Naive thymus-derived CD8-positive, alpha-beta T cell (primary cell): ENCODE measurements at regions not wholly inside any gene's neighbourhood (a gene's known extent, or its start where the extent isn't known, plus 50 kb on each side); places are given as distances from the start of the nearest gene placed in this dataset.

Experiments
- ATAC-seq, 2 donors: fragments of 150-1000 bp; cut with Tn5 transposase in 1 of 2; sonication (Bioruptor Pico), chemical (Tn5 transposase) in 1 of 2; 1 replicate in 1 of 2; 2 replicates in 1 of 2; pipeline ENCODE4 v1.10.0; 2021; ENCODE audit warnings: mild to moderate bottlenecking in 2 of 2, moderate library complexity in 2 of 2
- POLR2A ChIA-PET: fragments of 350-600 bp; sonication (Branson Sonifier 250); formaldehyde crosslinking; loops from one replicate; lab custom pipeline; 2021; ENCODE audit warnings: antibody characterized with exemption; lab: Charles Lee
- DNase-seq, 10 donors: peaks; one replicate each; pipeline versions ENCODE4 v3.0.0 to v3.0.0-alpha.2; 2020 to 2022
- H3K27ac Mint-ChIP-seq, 10 donors: one replicate each; pipeline ENCODE4 v1.8.0; 2020 to 2022; ENCODE audit warnings: mild to moderate bottlenecking in 10 of 10, mixed read lengths in 10 of 10, moderate library complexity in 4 of 10, inconsistent platforms in 1 of 10
- H3K27me3 Mint-ChIP-seq, 5 donors: one replicate each; pipeline ENCODE4 v1.8.0; 2021 to 2022; ENCODE audit warnings: mixed read lengths in 5 of 5
- H3K36me3 Mint-ChIP-seq, 3 donors: one replicate each; pipeline ENCODE4 v1.8.0; 2020 to 2022; ENCODE audit warnings: mixed read lengths in 3 of 3, mild to moderate bottlenecking in 2 of 3, inconsistent platforms in 1 of 3
- H3K4me1 Mint-ChIP-seq, 4 donors: one replicate each; pipeline ENCODE4 v1.8.0; 2021 to 2022; ENCODE audit warnings: mixed read lengths in 4 of 4
- H3K4me3 Mint-ChIP-seq, 10 donors: one replicate each; pipeline ENCODE4 v1.8.0; 2020 to 2022; ENCODE audit warnings: mild to moderate bottlenecking in 10 of 10, mixed read lengths in 10 of 10, moderate library complexity in 6 of 10, inconsistent platforms in 1 of 10
- H3K9me3 Mint-ChIP-seq, 9 donors: one replicate each; pipeline ENCODE4 v1.8.0; 2020 to 2022; ENCODE audit warnings: mixed read lengths in 9 of 9, mild to moderate bottlenecking in 3 of 9, inconsistent platforms in 1 of 9, moderate library complexity in 1 of 9

GRCh38 chr4:8709729-8710360, 117.3 kb downstream of the CPZ start:
- peak in 1 of 10 donors; percentile 14 for DNase-seq
- peaks cover 8 to 38% (median 15%) of the 10 kb centered on the region in 9 donors for H3K9me3 Mint-ChIP-seq
- H3K4me3 Mint-ChIP-seq, result no peak overlapping the region
- peaks cover 0 to 15% (median 0%) of the 10 kb centered on the region in 3 donors for H3K36me3 Mint-ChIP-seq
- no peaks in the 10 kb centered on the region for H3K4me1 Mint-ChIP-seq
- no peak for ATAC-seq
- POLR2A ChIA-PET, result no interaction called here
- no peak overlapping the region for H3K27ac Mint-ChIP-seq
- peaks cover 0 to 10% (median 0%) of the 10 kb centered on the region in 5 donors for H3K27me3 Mint-ChIP-seq

GRCh38 chr4:8709050-8709728, 116.6 kb downstream of the CPZ start:
- H3K4me1 Mint-ChIP-seq, result no peaks in the 10 kb centered on the region
- ATAC-seq, result no peak
- H3K36me3 Mint-ChIP-seq, result peaks cover 0 to 15% (median 0%) of the 10 kb centered on the region in 3 donors
- H3K27ac Mint-ChIP-seq, result no peak overlapping the region
- H3K4me3 Mint-ChIP-seq, result no peak overlapping the region
- H3K27me3 Mint-ChIP-seq, result peaks cover 0 to 10% (median 5%) of the 10 kb centered on the region in 5 donors
- peaks cover 6 to 37% (median 15%) of the 10 kb centered on the region in 9 donors for H3K9me3 Mint-ChIP-seq
- peak in 1 of 10 donors; percentile 10 for DNase-seq
- POLR2A ChIA-PET, result no interaction called here

GRCh38 chr4:8708401-8709021, 115.9 kb downstream of the CPZ start:
- DNase-seq, result peak in 1 of 10 donors; percentile 6
- H3K9me3 Mint-ChIP-seq, result peaks cover 6 to 31% (median 13%) of the 10 kb centered on the region in 9 donors

GRCh38 chr4:8707045-8707781, 114.6 kb downstream of the CPZ start:
- H3K4me1 Mint-ChIP-seq, result no peaks in the 10 kb centered on the region
- DNase-seq, result peak in 1 of 10 donors; percentile 14
- peaks cover 0 to 21% (median under 1%) of the 10 kb centered on the region in 9 donors for H3K9me3 Mint-ChIP-seq
- H3K27ac Mint-ChIP-seq, result no peak overlapping the region
- H3K27me3 Mint-ChIP-seq, result peaks cover 2 to 11% (median 6%) of the 10 kb centered on the region in 5 donors
- H3K4me3 Mint-ChIP-seq, result no peak overlapping the region
- POLR2A ChIA-PET, result no interaction called here
- no peak for ATAC-seq
- H3K36me3 Mint-ChIP-seq, result no peaks in the 10 kb centered on the region

More at GRCh38 chr4:8708401-8709021, 115.9 kb downstream of the CPZ start:
- no peak for ATAC-seq
- POLR2A ChIA-PET, result no interaction called here
- H3K4me3 Mint-ChIP-seq, result no peak overlapping the region
- peaks cover 0 to 13% (median 0%) of the 10 kb centered on the region in 3 donors for H3K36me3 Mint-ChIP-seq
- peaks cover 2 to 10% (median 5%) of the 10 kb centered on the region in 5 donors for H3K27me3 Mint-ChIP-seq
- no peaks in the 10 kb centered on the region for H3K4me1 Mint-ChIP-seq
- no peak overlapping the region for H3K27ac Mint-ChIP-seq

- Mint-ChIP-seq H3K9me3 (peaks cover 0 to 15% (median 0%) of the 10 kb centered on the region in 9 donors), H3K36me3 (no peaks in the 10 kb centered on the region), H3K27me3 (peaks cover 2 to 15% (median 6%) of the 10 kb centered on the region in 5 donors), H3K4me1 (no peaks in the 10 kb centered on the region), H3K4me3 (no peak overlapping the region), H3K27ac (no peak overlapping the region)
- ATAC-seq (no peak), DNase-seq (no peak)
- POLR2A ChIA-PET, result no interaction called here
These were observed 113.9 kb downstream of the CPZ start for GRCh38 chr4:8706216-8707044.

GRCh38 chr4:8705161-8706145, 112.9 kb downstream of the CPZ start:
- H3K27me3 Mint-ChIP-seq, result peaks cover 2 to 18% (median 6%) of the 10 kb centered on the region in 5 donors
- POLR2A ChIA-PET, result no interaction called here

GRCh38 chr4:8704632-8705031, 112.1 kb downstream of the CPZ start:
- POLR2A ChIA-PET, result no interaction called here
- no peaks in the 10 kb centered on the region for H3K4me1 Mint-ChIP-seq
- no peak for ATAC-seq

More at GRCh38 chr4:8705161-8706145, 112.9 kb downstream of the CPZ start:
- no peak overlapping the region for H3K27ac Mint-ChIP-seq
- no peak overlapping the region for H3K4me3 Mint-ChIP-seq
- no peaks in the 10 kb centered on the region for H3K4me1 Mint-ChIP-seq
- H3K36me3 Mint-ChIP-seq, result no peaks in the 10 kb centered on the region
- ATAC-seq (no peak), DNase-seq (peak in 1 of 10 donors; percentile 11)
- peaks cover 0 to 9% (median 0%) of the 10 kb centered on the region in 9 donors for H3K9me3 Mint-ChIP-seq

GRCh38 chr4:8703857-8704495, 111.4 kb downstream of the CPZ start:
- no peaks in the 10 kb centered on the region for H3K36me3 Mint-ChIP-seq
- DNase-seq, result no peak
- no peak for ATAC-seq

More at GRCh38 chr4:8704632-8705031, 112.1 kb downstream of the CPZ start:
- H3K36me3 Mint-ChIP-seq, result no peaks in the 10 kb centered on the region
- H3K27me3 Mint-ChIP-seq, result peaks cover 2 to 22% (median 6%) of the 10 kb centered on the region in 5 donors
- DNase-seq, result no peak
- H3K4me3 Mint-ChIP-seq, result no peak overlapping the region
- H3K9me3 Mint-ChIP-seq, result peaks cover 0 to 6% (median 0%) of the 10 kb centered on the region in 9 donors
- no peak overlapping the region for H3K27ac Mint-ChIP-seq

GRCh38 chr4:8703401-8703696, 110.8 kb downstream of the CPZ start:
- POLR2A ChIA-PET, result no interaction called here
- H3K36me3 Mint-ChIP-seq, result no peaks in the 10 kb centered on the region
- DNase-seq (no peak), ATAC-seq (no peak)
- no peak overlapping the region for H3K4me3 Mint-ChIP-seq
- H3K27me3 Mint-ChIP-seq, result peaks cover 2 to 32% (median 10%) of the 10 kb centered on the region in 5 donors
- H3K27ac Mint-ChIP-seq, result no peak overlapping the region
- peaks cover 0 to 2% (median 0%) of the 10 kb centered on the region in 9 donors for H3K9me3 Mint-ChIP-seq
- H3K4me1 Mint-ChIP-seq, result no peaks in the 10 kb centered on the region

More at GRCh38 chr4:8703857-8704495, 111.4 kb downstream of the CPZ start:
- no peak overlapping the region for H3K4me3 Mint-ChIP-seq
- H3K4me1 Mint-ChIP-seq, result no peaks in the 10 kb centered on the region
- no peak overlapping the region for H3K27ac Mint-ChIP-seq
- peaks cover 2 to 28% (median 10%) of the 10 kb centered on the region in 5 donors for H3K27me3 Mint-ChIP-seq
- H3K9me3 Mint-ChIP-seq, result peaks cover 0 to 3% (median 0%) of the 10 kb centered on the region in 9 donors
- POLR2A ChIA-PET, result no interaction called here

GRCh38 chr4:8702516-8703400, 110.2 kb downstream of the CPZ start:
- H3K27ac Mint-ChIP-seq, result peak overlapping the region in 1 of 10 donors; percentile 34
- DNase-seq (no peak), ATAC-seq (no peak)

More at GRCh38 chr4:8702516-8703400, 110.2 kb downstream of the CPZ start:
- Mint-ChIP-seq H3K27me3 (peaks cover 2 to 34% (median 10%) of the 10 kb centered on the region in 5 donors), H3K9me3 (peaks cover 0 to 2% (median 0%) of the 10 kb centered on the region in 9 donors), H3K36me3 (no peaks in the 10 kb centered on the region), H3K4me1 (no peaks in the 10 kb centered on the region), H3K4me3 (no peak overlapping the region)
- POLR2A ChIA-PET, result no interaction called here
